Endometrium (tissue), 2 donors: ENCODE measurements at regions not wholly inside any gene's neighbourhood (a gene's known extent, or its start where the extent isn't known, plus 50 kb on each side); places are given as distances from the start of the nearest gene placed in this dataset.

Experiments
- FAIRE-seq: peaks from 2 replicates; lab custom pipeline; 2012; peaks lifted over from hg19 to GRCh38; lab: Jason Lieb, UNC
- donor health status: control.
- donor health status: control.

DNA sequence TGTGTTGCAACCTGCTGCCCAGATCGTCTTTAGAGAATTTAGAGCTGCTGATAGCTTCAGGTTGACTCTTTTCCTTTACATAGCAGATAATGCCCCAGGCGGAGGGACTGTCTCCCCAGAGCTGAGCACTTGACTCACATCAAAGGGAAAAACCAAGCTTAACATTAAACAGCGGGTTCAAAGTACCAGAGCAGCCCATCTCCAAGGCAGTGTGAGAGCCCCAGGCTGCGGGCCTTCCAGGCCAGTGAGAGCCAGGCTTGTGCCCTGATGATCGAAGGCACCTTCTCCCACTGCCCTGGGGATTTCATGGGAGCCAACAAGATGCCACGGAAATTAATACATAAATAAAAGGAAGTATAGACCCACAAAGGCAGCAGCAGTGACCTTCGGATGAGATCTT is 275.6 kb downstream of the XXYLT1 start:
- no peak for FAIRE-seq

DNA sequence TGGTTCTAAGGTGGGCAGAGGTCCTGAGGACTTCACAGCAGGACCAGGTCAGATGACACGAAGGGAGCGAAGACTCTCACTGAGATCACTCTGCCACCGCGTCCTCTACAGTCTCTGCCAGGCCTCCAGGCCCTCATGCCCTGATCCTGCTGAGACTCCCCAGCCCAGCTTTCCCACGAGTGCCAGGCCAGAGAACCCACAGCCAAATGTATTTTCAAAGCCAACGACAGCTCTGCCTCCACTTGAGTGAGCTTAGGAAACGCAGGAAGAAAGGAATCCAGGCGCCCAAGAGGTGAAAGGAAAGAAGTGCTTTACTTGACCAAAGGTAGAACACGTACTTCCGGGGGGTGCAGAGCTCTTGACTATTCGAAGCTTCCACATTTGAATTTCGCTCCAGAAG is 275.0 kb downstream of the XXYLT1 start:
- FAIRE-seq: no peak

DNA sequence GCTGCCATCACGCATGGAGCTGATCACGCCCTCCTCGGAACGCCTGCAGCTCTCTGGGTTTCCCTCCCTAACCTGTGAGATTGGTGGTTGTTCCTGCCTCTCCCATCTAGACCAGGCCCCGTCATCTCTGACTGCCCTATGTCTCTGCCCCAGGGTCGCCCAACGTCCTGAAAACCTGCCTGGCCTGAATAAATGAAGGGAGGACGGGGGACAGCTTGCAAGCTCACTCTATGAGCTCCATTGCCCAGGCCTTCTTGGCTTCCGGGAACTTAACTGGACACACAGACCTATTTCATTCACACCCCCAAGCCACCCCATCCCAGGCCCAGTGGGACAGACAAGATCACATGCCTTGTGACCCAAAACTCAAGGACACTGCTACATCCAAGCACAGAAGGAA is 274.2 kb downstream of the XXYLT1 start:
- no peak for FAIRE-seq

- no peak for FAIRE-seq
Observed at GRCh38 chr3:194998417-194998816, 272.5 kb downstream of the XXYLT1 start.

DNA sequence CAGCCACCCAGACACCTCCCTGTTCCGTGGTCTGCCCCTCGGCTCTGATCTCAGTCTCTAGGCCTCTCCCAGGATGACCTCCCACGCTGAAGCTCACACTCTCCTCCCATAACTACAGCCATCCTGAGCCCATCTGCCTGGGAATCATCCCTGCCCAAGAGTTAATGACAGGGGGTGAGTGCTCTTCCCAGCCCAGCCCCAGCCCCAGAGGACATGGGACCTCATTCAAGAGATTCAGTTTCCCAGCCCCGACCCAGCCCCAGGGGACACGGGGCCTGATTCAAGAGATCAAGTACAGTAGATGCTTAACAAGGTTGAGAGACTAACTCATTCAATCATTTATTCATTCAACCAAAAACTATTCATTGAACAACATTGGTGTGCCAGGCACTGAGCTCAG is 272.0 kb downstream of the XXYLT1 start:
- no peak for FAIRE-seq

- no peak for FAIRE-seq
Observed at GRCh38 chr3:194999491-194999890, 271.5 kb downstream of the XXYLT1 start.

GRCh38 chr3:195001261-195001660 is 269.7 kb downstream of the XXYLT1 start:
- no peak for FAIRE-seq

- no peak for FAIRE-seq
Observed at GRCh38 chr3:195001961-195002861, 268.7 kb downstream of the XXYLT1 start.

GRCh38 chr3:195003006-195003892 is 267.7 kb downstream of the XXYLT1 start:
- no peak for FAIRE-seq

GRCh38 chr3:195003893-195004289 is 267.1 kb downstream of the XXYLT1 start:
- FAIRE-seq: no peak

GRCh38 chr3:195004512-195005250 is 266.3 kb downstream of the XXYLT1 start:
- FAIRE-seq: no peak

GRCh38 chr3:195005251-195005620 is 265.7 kb downstream of the XXYLT1 start:
- FAIRE-seq: no peak

- no peak for FAIRE-seq
Observed at GRCh38 chr3:195005759-195006510, 265.0 kb downstream of the XXYLT1 start.

DNA sequence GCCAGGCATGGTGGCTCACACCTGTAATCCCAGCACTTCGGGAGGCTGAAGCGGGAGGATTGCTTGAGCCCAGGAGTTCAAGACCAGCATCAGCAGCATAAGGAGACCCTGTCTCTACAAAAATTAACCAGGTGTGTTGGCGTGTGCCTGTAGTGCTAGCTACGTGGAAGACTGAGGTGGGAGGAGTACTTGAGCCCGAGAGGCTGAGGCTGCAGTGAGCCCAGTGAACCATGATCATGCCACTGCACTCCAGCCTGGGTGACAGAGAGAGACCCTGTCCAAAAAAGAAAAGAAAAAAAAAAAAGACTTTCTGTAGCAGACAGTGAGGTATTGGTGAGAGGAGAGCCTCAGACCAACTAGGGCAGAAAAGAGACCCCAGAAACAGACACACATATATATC is 263.8 kb downstream of the XXYLT1 start:
- no peak for FAIRE-seq

DNA sequence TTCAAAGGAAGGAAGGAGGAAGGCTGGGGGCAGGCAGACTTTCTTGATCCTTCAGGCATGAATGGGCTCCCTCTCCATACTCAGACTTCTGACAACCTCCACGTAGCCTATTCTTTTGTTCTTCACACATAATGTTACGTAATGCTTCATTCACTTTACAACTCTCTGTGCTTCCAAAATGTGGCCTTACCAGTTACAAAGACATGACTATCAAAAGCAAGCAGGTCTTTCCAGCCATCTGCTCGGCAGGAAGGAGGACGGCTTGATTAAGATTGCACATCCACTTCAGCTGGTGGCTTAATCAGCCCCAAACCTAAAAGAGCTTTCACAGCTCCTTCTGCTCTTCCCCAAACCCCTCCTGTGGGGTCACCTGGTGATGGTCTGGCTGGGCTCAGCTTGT is 263.2 kb downstream of the XXYLT1 start:
- FAIRE-seq: no peak

DNA sequence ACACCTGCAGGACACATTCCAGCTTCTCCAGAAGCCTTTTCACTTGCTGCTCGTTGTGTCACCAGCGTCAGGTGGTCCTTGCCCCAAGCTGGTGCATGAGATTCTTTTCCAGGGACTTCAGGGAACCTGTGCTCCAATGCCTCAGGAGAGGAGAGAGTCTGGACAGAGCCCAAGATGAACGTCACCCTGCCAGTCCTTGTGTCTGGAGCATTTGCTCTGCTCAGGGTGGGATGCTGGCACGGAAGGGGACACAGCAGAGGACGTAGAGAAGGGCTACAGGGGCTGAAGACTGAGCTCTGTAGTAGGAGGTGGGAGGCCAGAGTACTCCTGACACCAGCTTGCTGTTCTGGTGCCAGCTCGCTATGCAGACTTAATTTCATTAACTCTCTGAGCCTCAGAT is 262.1 kb downstream of the XXYLT1 start:
- FAIRE-seq: no peak

DNA sequence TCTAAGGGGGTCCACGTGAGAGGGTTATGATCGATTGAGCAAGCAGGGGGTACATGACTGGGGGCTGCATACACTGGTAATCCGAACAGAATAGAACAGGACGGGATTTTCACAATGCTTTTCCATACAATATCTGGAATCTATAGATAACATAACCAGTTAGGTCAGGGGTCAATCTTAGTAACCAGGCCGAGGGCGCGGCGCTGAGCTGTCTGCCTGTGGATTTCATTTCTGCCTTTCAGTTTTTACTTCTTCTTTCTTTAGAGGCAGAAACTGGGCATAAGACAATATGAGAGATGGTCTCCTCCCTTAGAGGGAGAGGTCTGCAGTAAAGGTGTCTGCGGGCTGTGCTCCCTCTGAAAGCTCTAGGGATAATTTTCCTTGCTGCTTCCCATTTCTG is 261.3 kb downstream of the XXYLT1 start:
- FAIRE-seq: no peak

- no peak for FAIRE-seq
Observed at GRCh38 chr3:195010551-195011100, 260.3 kb downstream of the XXYLT1 start.

DNA sequence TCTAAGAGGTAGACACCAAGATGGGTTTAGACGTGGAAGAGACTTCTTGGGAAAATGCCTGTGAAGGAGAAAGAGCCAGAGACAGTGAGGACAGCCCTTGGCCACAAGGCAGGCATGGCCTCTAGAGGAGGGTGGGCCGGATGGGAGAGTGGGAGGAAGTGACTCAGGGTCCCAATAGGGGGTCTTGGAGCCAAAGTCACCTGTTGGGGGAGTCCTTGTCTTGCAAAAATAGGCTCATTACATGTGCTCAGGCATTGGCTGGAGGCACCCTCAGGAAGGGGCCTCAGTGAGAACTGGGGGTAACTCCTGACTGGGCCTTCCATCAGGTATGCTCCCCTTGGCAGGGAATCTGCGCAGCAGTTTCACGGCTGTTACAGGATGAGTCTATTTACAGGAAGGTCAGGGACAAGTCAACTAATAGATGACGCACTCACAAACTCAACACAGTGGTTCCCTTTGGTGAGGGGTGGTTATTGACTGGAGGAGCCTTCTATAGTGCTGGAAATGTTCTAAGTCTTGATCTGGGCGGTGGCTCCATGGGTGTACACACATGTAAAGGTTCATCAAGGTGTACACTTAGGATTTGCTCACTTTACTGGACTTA is 259.6 kb downstream of the XXYLT1 start:
- no peak for FAIRE-seq

DNA sequence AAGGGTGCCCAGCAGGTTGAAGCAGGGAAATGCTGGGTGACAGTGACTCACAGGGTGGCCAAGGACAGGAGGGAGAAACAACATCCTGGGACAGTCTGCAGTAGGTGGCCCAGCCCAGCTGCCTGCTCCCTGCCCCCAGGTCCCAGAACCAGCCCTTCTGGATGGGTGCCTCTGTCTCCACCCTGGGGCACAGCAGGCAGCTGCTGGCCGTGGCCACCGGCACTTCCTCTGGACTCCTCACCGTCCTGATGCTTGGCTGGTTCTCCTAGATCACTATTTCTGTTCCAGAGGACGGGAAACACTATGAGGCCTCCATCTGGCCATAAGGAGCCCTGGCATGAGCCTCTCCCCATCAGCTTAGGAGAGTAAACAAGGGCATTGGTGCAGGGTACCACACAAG is 258.9 kb downstream of the XXYLT1 start:
- FAIRE-seq: no peak

- no peak for FAIRE-seq
Observed at GRCh38 chr3:195012571-195012970, 258.4 kb downstream of the XXYLT1 start.
